ENCODE measurements at regions not wholly inside any gene's neighbourhood (a gene's known extent, or its start where the extent isn't known, plus 50 kb on each side); places are given as distances from the start of the nearest gene placed in this dataset.
A peak's percentile ranks its signal among the peaks of the same experiment; 100 is the strongest.

DNA sequence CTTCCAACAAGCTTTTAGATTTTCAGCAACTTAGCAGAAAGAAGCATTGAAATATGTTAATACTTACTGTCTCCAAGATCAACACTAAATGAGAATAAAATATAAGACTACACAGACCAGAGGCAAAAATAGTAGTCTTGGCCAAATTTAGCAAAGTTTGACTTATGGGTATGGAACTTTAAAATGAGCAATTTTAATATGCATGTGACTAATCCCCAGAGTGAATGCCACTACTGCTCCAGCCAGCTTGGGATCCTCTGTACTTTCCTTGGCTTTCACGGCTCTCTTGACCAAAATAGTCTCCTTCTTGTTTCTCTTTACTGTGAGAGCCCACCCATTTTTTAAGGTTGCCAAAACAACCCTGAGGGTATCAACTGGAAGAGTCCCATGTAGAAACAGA lies 148.0 kb upstream of the GRIA1 start:
- no peaks in the 10 kb centered on the region for H3K4me1 ChIP-seq (ENCODE audit: control insufficient read depth, insufficient read depth, low read length)
- H3K4me3 ChIP-seq (ENCODE audit: low read length) = no peak overlapping the region
- H3K27ac ChIP-seq (ENCODE audit: low read length) = no peak overlapping the region
- intact Hi-C loops (cut with DNase I) = no loop called here
- ATAC-seq (no peak), DNase-seq (no peak)
- WGBS = 46% methylated on average over 1 of the region's 1 CpG
- H3K27me3 ChIP-seq (ENCODE audit: control insufficient read depth, insufficient read depth) = no peaks in the 10 kb centered on the region
- no peaks in the 10 kb centered on the region for H3K9me3 ChIP-seq (ENCODE audit: control insufficient read depth, low read length)

DNA sequence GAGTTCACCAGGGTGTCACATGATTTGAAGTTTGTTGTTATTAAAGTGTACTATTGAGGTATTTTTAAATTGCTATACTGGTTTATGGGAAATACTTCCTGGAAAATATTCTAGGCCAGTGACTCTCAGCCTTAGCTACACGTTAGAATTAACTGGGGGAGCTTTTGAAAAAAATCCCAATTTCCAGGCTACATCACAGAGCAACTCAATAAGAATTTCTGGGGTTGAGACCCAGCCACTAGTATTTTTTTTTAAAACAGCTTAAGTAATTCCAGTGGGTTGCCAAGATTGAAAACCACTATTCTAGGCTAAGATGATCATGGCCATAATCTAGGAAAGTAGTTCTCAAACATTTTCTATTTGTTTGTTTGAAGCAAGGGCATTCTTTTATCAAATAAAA lies 142.9 kb upstream of the GRIA1 start:
- no peaks in the 10 kb centered on the region for H3K4me1 ChIP-seq (ENCODE audit: control insufficient read depth, insufficient read depth, low read length)
- no peak overlapping the region for H3K27ac ChIP-seq (ENCODE audit: low read length)
- DNase-seq (no peak), ATAC-seq (no peak)
- H3K9me3 ChIP-seq (ENCODE audit: control insufficient read depth, low read length) = no peaks in the 10 kb centered on the region
- intact Hi-C loops (cut with DNase I) = no loop called here
- H3K27me3 ChIP-seq (ENCODE audit: control insufficient read depth, insufficient read depth) = no peaks in the 10 kb centered on the region
- no peak overlapping the region for H3K4me3 ChIP-seq (ENCODE audit: low read length)
- WGBS = 24% methylated on average over 1 of the region's 1 CpG

- WGBS = 45% methylated on average over 5 of the region's 5 CpGs
These were observed 140.1 kb upstream of the GRIA1 start for GRCh38 chr5:153350175-153350883.

GRCh38 chr5:153352685-153353219 lies 137.7 kb upstream of the GRIA1 start:
- no peaks in the 10 kb centered on the region for H3K27me3 ChIP-seq (ENCODE audit: control insufficient read depth, insufficient read depth)
- intact Hi-C loops (cut with DNase I) = no loop called here
- no peak overlapping the region for H3K27ac ChIP-seq (ENCODE audit: low read length)
- H3K4me1 ChIP-seq (ENCODE audit: control insufficient read depth, insufficient read depth, low read length) = no peaks in the 10 kb centered on the region
- H3K9me3 ChIP-seq (ENCODE audit: control insufficient read depth, low read length) = no peaks in the 10 kb centered on the region
- WGBS = 6% methylated on average over 11 of the region's 11 CpGs
- peak overlapping the region; percentile 31 for H3K4me3 ChIP-seq (ENCODE audit: low read length)
- no peak for ATAC-seq
- no peak for DNase-seq

More at GRCh38 chr5:153350175-153350883, 140.1 kb upstream of the GRIA1 start:
- H3K27ac ChIP-seq (ENCODE audit: low read length) = no peak overlapping the region
- DNase-seq (no peak), ATAC-seq (no peak)
- intact Hi-C loops (cut with DNase I) = no loop called here
- H3K27me3 ChIP-seq (ENCODE audit: control insufficient read depth, insufficient read depth) = no peaks in the 10 kb centered on the region
- H3K9me3 ChIP-seq (ENCODE audit: control insufficient read depth, low read length) = no peaks in the 10 kb centered on the region
- no peaks in the 10 kb centered on the region for H3K4me1 ChIP-seq (ENCODE audit: control insufficient read depth, insufficient read depth, low read length)
- H3K4me3 ChIP-seq (ENCODE audit: low read length) = no peak overlapping the region

DNA sequence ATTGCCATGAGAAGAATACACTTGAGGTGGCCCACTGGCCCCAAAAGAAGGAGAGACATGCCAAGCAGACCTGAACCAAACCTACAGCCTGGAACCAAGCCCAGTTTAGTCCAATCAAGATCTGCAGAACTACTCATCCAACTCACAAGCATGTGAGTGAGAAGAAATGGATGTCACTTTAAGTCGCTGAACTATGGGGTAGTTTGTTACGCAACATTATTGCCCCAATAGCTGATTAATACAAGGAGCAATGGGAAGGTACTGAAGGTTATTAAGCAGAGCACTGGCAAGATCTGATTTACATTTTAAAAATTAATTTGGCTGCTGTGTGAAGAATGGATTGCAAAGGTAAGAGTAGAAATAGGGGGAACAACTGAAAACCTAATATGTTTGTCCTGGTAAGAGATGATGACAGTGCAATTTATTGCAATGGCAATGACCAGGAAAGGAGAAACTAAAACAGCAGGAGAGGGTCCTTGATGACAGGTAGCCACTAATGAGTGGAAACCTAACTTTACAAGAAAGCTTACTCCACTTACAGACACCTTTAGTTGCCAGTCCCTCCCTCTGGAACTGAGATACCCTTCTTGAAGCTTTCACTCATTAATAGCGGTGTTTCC lies 132.9 kb upstream of the GRIA1 start:
- intact Hi-C loops (cut with DNase I) = no loop called here
- WGBS = 95% methylated on average over 3 of the region's 3 CpGs
- no peak for DNase-seq
- no peaks in the 10 kb centered on the region for H3K27me3 ChIP-seq (ENCODE audit: control insufficient read depth, insufficient read depth)
- H3K4me3 ChIP-seq (ENCODE audit: low read length) = no peak overlapping the region
- H3K9me3 ChIP-seq (ENCODE audit: control insufficient read depth, low read length) = no peaks in the 10 kb centered on the region
- H3K4me1 ChIP-seq (ENCODE audit: control insufficient read depth, insufficient read depth, low read length) = no peaks in the 10 kb centered on the region
- no peak overlapping the region for H3K27ac ChIP-seq (ENCODE audit: low read length)
- no peak for ATAC-seq

DNA sequence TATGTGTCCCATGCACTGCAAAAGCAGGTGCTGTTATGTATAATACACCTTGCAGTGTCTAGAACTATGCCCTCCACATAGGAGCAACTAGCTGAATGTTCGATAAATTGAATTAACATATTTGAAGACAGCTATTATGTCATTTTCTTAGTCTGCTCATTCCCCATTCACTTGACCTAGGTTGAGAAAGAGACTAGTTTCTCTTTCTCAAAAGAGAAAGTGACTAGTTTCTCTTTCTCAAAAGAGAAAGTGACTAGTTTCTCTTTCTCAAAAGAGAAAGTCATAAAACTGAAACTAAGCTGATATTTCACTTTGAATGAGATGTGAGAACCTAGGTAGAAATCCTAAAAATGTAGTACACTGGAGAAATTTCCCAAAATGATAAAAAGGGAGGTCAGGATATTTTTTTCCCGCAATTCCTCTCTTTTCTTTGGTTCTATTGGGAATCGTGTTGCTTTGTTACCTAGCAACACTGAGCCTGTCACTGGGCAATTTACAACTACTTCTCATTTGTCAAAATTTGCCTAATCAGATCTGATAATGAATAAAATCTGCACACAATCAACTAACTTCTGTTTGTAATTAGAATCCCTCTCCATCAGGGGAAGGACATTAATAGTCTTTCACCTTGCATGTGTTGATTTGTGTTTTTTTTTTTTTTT lies 132.0 kb upstream of the GRIA1 start:
- Histone ChIP-seq H3K27me3 (ENCODE audit: control insufficient read depth, insufficient read depth) (no peaks in the 10 kb centered on the region), H3K27ac (ENCODE audit: low read length) (no peak overlapping the region), H3K9me3 (ENCODE audit: control insufficient read depth, low read length) (no peaks in the 10 kb centered on the region), H3K4me3 (ENCODE audit: low read length) (no peak overlapping the region), H3K4me1 (ENCODE audit: control insufficient read depth, insufficient read depth, low read length) (no peaks in the 10 kb centered on the region)
- no peak for DNase-seq
- intact Hi-C loops (cut with DNase I) = no loop called here
- ATAC-seq = no peak
- WGBS = 76% methylated on average over 3 of the region's 3 CpGs

DNA sequence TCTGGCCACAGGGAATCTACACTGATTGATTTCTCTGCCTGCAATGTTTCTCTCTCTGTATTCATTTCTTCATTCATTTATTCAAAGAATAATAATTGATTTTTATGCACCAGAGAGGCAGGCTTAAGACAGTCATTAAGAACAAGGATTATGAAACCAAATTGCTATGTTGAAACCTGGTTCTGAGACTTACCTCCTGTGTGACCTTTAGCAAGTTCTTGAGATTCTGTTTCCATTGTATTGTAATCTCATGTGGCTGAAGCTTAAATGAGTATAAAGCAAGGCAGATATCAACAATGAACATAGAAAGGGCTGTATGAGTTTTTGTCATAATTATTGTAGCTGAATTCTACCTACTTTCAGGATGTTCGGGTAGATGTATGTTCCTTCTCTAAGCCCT lies 129.6 kb upstream of the GRIA1 start:
- Histone ChIP-seq H3K4me1 (ENCODE audit: control insufficient read depth, insufficient read depth, low read length) (no peaks in the 10 kb centered on the region), H3K4me3 (ENCODE audit: low read length) (no peak overlapping the region), H3K27me3 (ENCODE audit: control insufficient read depth, insufficient read depth) (no peaks in the 10 kb centered on the region), H3K9me3 (ENCODE audit: control insufficient read depth, low read length) (no peaks in the 10 kb centered on the region), H3K27ac (ENCODE audit: low read length) (no peak overlapping the region)
- WGBS = 93% methylated on average over 1 of the region's 1 CpG
- no peak for DNase-seq
- no peak for ATAC-seq
- intact Hi-C loops (cut with DNase I) = no loop called here

DNA sequence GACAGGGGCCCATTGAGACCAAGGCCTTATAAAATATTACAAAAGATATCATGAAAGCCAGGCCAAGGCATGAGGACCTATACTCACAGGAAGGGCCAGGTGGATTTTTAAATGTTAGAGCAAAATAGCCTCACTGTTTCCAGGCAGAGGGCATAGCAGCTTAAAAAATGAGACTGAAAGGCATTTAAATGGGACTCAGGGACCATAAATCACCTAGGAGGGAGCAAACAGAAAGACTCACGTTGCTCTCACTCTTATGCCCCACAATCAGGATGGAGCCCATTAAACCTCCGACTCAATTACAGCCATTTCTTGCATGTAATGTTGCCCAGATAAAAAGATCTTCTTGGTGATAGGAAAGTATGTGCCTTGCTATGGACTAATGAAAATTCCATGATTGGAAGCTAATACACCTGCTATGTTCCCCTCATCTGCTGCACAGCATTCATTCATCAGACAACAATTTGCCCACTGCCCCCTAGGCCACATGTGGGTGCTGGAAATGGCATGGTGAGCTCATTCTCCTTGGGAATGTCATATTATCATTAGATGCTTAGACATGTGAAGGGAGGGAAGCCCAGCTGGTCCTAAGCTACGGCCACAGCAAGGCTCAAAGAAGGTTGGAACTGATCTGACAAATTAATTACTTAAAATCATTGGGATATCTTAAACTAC lies 128.6 kb upstream of the GRIA1 start:
- Histone ChIP-seq H3K27ac (ENCODE audit: low read length) (no peak overlapping the region), H3K27me3 (ENCODE audit: control insufficient read depth, insufficient read depth) (no peaks in the 10 kb centered on the region), H3K9me3 (ENCODE audit: control insufficient read depth, low read length) (no peaks in the 10 kb centered on the region), H3K4me1 (ENCODE audit: control insufficient read depth, insufficient read depth, low read length) (no peaks in the 10 kb centered on the region), H3K4me3 (ENCODE audit: low read length) (no peak overlapping the region)
- DNase-seq (no peak), ATAC-seq (no peak)
- 66% methylated on average over 3 of the region's 3 CpGs for WGBS
- intact Hi-C loops (cut with DNase I) = no loop called here

GRCh38 chr5:153365547-153365946 lies 124.9 kb upstream of the GRIA1 start:
- no peak for DNase-seq
- ATAC-seq = no peak
- intact Hi-C loops (cut with DNase I) = no loop called here
- Histone ChIP-seq H3K27me3 (ENCODE audit: control insufficient read depth, insufficient read depth) (no peaks in the 10 kb centered on the region), H3K27ac (ENCODE audit: low read length) (no peak overlapping the region), H3K4me3 (ENCODE audit: low read length) (no peak overlapping the region), H3K4me1 (ENCODE audit: control insufficient read depth, insufficient read depth, low read length) (no peaks in the 10 kb centered on the region), H3K9me3 (ENCODE audit: control insufficient read depth, low read length) (no peaks in the 10 kb centered on the region)

DNA sequence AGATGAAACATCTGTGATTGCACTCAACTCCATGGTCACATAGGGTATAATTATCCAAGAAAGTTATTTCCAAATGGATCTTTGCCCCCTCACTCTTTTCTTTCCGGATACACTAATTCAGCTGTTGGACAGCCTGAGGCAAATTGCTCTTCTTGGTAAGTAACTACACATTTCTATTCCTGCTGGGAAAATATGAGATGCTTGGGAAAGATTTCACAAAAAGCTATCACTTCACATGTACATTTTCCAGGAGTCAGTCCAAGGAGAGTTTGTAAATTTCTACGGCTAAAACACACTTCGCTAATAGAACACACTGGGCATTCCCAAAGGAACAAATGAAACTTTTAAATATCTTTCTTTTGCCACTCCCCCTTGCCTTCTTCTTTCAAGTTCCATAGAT lies 123.0 kb upstream of the GRIA1 start:
- H3K9me3 ChIP-seq (ENCODE audit: control insufficient read depth, low read length) = no peaks in the 10 kb centered on the region
- no peak for DNase-seq
- H3K4me1 ChIP-seq (ENCODE audit: control insufficient read depth, insufficient read depth, low read length) = no peaks in the 10 kb centered on the region
- ATAC-seq = no peak
- H3K27me3 ChIP-seq (ENCODE audit: control insufficient read depth, insufficient read depth) = no peaks in the 10 kb centered on the region
- 85% methylated on average over 3 of the region's 3 CpGs for WGBS
- H3K4me3 ChIP-seq (ENCODE audit: low read length) = no peak overlapping the region
- intact Hi-C loops (cut with DNase I) = no loop called here
- H3K27ac ChIP-seq (ENCODE audit: low read length) = no peak overlapping the region

Measured in right cardiac atrium (tissue), 5 donors.